ENCODE measurements at regions not wholly inside any gene's neighbourhood (a gene's known extent, or its start where the extent isn't known, plus 50 kb on each side); places are given as distances from the start of the nearest gene placed in this dataset.

- Mint-ChIP-seq H3K9me3 (no peaks in the 10 kb centered on the region), H3K27ac (no peak overlapping the region), H3K4me1 (ENCODE audit: low read depth) (no peaks in the 10 kb centered on the region), H3K36me3 (no peaks in the 10 kb centered on the region), H3K27me3 (peaks cover 4% of the 10 kb centered on the region), H3K4me3 (no peak overlapping the region)
- intact Hi-C loops (cut with micrococcal nuclease) = no loop called here
- no peak for DNase-seq
- POLR2A ChIA-PET = no interaction called here
- CTCF ChIA-PET = no interaction called here
Observed at GRCh38 chr1:87715052-87715451, 386.4 kb downstream of the LMO4 start.

- no peaks in the 10 kb centered on the region for H3K36me3 Mint-ChIP-seq
- H3K9me3 Mint-ChIP-seq = no peaks in the 10 kb centered on the region
- POLR2A ChIA-PET = no interaction called here
- H3K4me3 Mint-ChIP-seq = no peak overlapping the region
- CTCF ChIA-PET = no interaction called here
- no peak for DNase-seq
- H3K4me1 Mint-ChIP-seq (ENCODE audit: low read depth) = no peaks in the 10 kb centered on the region
- H3K27me3 Mint-ChIP-seq = peaks cover 4% of the 10 kb centered on the region
- no peak overlapping the region for H3K27ac Mint-ChIP-seq
- intact Hi-C loops (cut with micrococcal nuclease) = no loop called here
Observed at GRCh38 chr1:87715471-87715870, 386.8 kb downstream of the LMO4 start.

- Mint-ChIP-seq H3K36me3 (no peaks in the 10 kb centered on the region), H3K4me1 (ENCODE audit: low read depth) (no peaks in the 10 kb centered on the region), H3K4me3 (no peak overlapping the region), H3K27ac (no peak overlapping the region), H3K9me3 (no peaks in the 10 kb centered on the region), H3K27me3 (peaks cover 5% of the 10 kb centered on the region)
- ChIA-PET CTCF (no interaction called here), POLR2A (no interaction called here)
- intact Hi-C loops (cut with micrococcal nuclease) = no loop called here
- DNase-seq = no peak
Observed at GRCh38 chr1:87717157-87717670, 388.5 kb downstream of the LMO4 start.

GRCh38 chr1:87718241-87718950, 389.7 kb downstream of the LMO4 start:
- DNase-seq = no peak
- Mint-ChIP-seq H3K4me3 (no peak overlapping the region), H3K27ac (no peak overlapping the region), H3K9me3 (no peaks in the 10 kb centered on the region), H3K4me1 (ENCODE audit: low read depth) (no peaks in the 10 kb centered on the region), H3K36me3 (no peaks in the 10 kb centered on the region), H3K27me3 (peaks cover 5% of the 10 kb centered on the region)
- ChIA-PET POLR2A (no interaction called here), CTCF (interaction anchor here (0.6 kb wide), 1 partner anchor 1325 kb away, joined by 4 read pairs; no protein-coding TSS in a partner anchor)
- intact Hi-C loops (cut with micrococcal nuclease) = no loop called here

- no peak for DNase-seq
- Mint-ChIP-seq H3K36me3 (no peaks in the 10 kb centered on the region), H3K27me3 (peaks cover 5% of the 10 kb centered on the region), H3K27ac (no peak overlapping the region), H3K9me3 (no peaks in the 10 kb centered on the region), H3K4me3 (no peak overlapping the region), H3K4me1 (ENCODE audit: low read depth) (no peaks in the 10 kb centered on the region)
- ChIA-PET CTCF (no interaction called here), POLR2A (no interaction called here)
- intact Hi-C loops (cut with micrococcal nuclease) = no loop called here
Observed at GRCh38 chr1:87719658-87720057, 391.0 kb downstream of the LMO4 start.

GRCh38 chr1:87720561-87720960, 391.9 kb downstream of the LMO4 start:
- Mint-ChIP-seq H3K36me3 (no peaks in the 10 kb centered on the region), H3K27me3 (peaks cover 5% of the 10 kb centered on the region), H3K4me1 (ENCODE audit: low read depth) (no peaks in the 10 kb centered on the region), H3K4me3 (no peak overlapping the region), H3K9me3 (no peaks in the 10 kb centered on the region), H3K27ac (no peak overlapping the region)
- ChIA-PET POLR2A (no interaction called here), CTCF (no interaction called here)
- intact Hi-C loops (cut with micrococcal nuclease) = no loop called here
- no peak for DNase-seq

- Mint-ChIP-seq H3K27ac (no peak overlapping the region), H3K4me3 (no peak overlapping the region), H3K36me3 (no peaks in the 10 kb centered on the region), H3K9me3 (no peaks in the 10 kb centered on the region), H3K4me1 (ENCODE audit: low read depth) (no peaks in the 10 kb centered on the region), H3K27me3 (peaks cover 1% of the 10 kb centered on the region)
- CTCF ChIA-PET = no interaction called here
- intact Hi-C loops (cut with micrococcal nuclease) = no loop called here
- POLR2A ChIA-PET = no interaction called here
- DNase-seq = no peak
Observed at GRCh38 chr1:87723193-87723592, 394.5 kb downstream of the LMO4 start.

- Mint-ChIP-seq H3K27me3 (no peaks in the 10 kb centered on the region), H3K9me3 (no peaks in the 10 kb centered on the region), H3K4me1 (ENCODE audit: low read depth) (no peaks in the 10 kb centered on the region), H3K36me3 (no peaks in the 10 kb centered on the region), H3K27ac (no peak overlapping the region), H3K4me3 (no peak overlapping the region)
- CTCF ChIA-PET = no interaction called here
- no peak for DNase-seq
- POLR2A ChIA-PET = no interaction called here
- intact Hi-C loops (cut with micrococcal nuclease) = no loop called here
Observed at GRCh38 chr1:87728169-87728568, 399.5 kb downstream of the LMO4 start.

- DNase-seq = no peak
- intact Hi-C loops (cut with micrococcal nuclease) = no loop called here
- POLR2A ChIA-PET = no interaction called here
- no peak overlapping the region for H3K4me3 Mint-ChIP-seq
- H3K9me3 Mint-ChIP-seq = no peaks in the 10 kb centered on the region
- no peak overlapping the region for H3K27ac Mint-ChIP-seq
- no peaks in the 10 kb centered on the region for H3K4me1 Mint-ChIP-seq (ENCODE audit: low read depth)
- no peaks in the 10 kb centered on the region for H3K36me3 Mint-ChIP-seq
- no peaks in the 10 kb centered on the region for H3K27me3 Mint-ChIP-seq
- CTCF ChIA-PET = no interaction called here
Observed at GRCh38 chr1:87730274-87731216, 401.9 kb downstream of the LMO4 start.

GRCh38 chr1:87733386-87733785, 404.7 kb downstream of the LMO4 start:
- CTCF ChIA-PET = no interaction called here
- no peaks in the 10 kb centered on the region for H3K4me1 Mint-ChIP-seq (ENCODE audit: low read depth)
- H3K9me3 Mint-ChIP-seq = no peaks in the 10 kb centered on the region
- H3K4me3 Mint-ChIP-seq = no peak overlapping the region
- intact Hi-C loops (cut with micrococcal nuclease) = no loop called here
- no peak for DNase-seq
- POLR2A ChIA-PET = no interaction called here
- no peaks in the 10 kb centered on the region for H3K36me3 Mint-ChIP-seq
- no peaks in the 10 kb centered on the region for H3K27me3 Mint-ChIP-seq
- no peak overlapping the region for H3K27ac Mint-ChIP-seq

GRCh38 chr1:87735750-87736149, 407.1 kb downstream of the LMO4 start:
- intact Hi-C loops (cut with micrococcal nuclease) = no loop called here
- ChIA-PET CTCF (no interaction called here), POLR2A (no interaction called here)
- H3K4me1 Mint-ChIP-seq (ENCODE audit: low read depth) = no peaks in the 10 kb centered on the region
- H3K27ac Mint-ChIP-seq = no peak overlapping the region
- no peaks in the 10 kb centered on the region for H3K9me3 Mint-ChIP-seq
- H3K27me3 Mint-ChIP-seq = no peaks in the 10 kb centered on the region
- no peak for DNase-seq
- no peaks in the 10 kb centered on the region for H3K36me3 Mint-ChIP-seq
- H3K4me3 Mint-ChIP-seq = no peak overlapping the region

GRCh38 chr1:87739141-87739540, 410.5 kb downstream of the LMO4 start:
- H3K4me1 Mint-ChIP-seq (ENCODE audit: low read depth) = no peaks in the 10 kb centered on the region
- H3K27ac Mint-ChIP-seq = no peak overlapping the region
- ChIA-PET CTCF (no interaction called here), POLR2A (no interaction called here)
- no peak for DNase-seq
- intact Hi-C loops (cut with micrococcal nuclease) = no loop called here
- peaks cover 5% of the 10 kb centered on the region for H3K27me3 Mint-ChIP-seq
- no peaks in the 10 kb centered on the region for H3K9me3 Mint-ChIP-seq
- H3K36me3 Mint-ChIP-seq = no peaks in the 10 kb centered on the region
- H3K4me3 Mint-ChIP-seq = no peak overlapping the region

GRCh38 chr1:87739704-87740103, 411.0 kb downstream of the LMO4 start:
- H3K9me3 Mint-ChIP-seq = no peaks in the 10 kb centered on the region
- intact Hi-C loops (cut with micrococcal nuclease) = no loop called here

More at GRCh38 chr1:87739704-87740103, 411.0 kb downstream of the LMO4 start:
- DNase-seq = no peak
- H3K4me3 Mint-ChIP-seq = no peak overlapping the region
- H3K36me3 Mint-ChIP-seq = no peaks in the 10 kb centered on the region
- no peaks in the 10 kb centered on the region for H3K4me1 Mint-ChIP-seq (ENCODE audit: low read depth)
- CTCF ChIA-PET = no interaction called here
- H3K27ac Mint-ChIP-seq = no peak overlapping the region
- POLR2A ChIA-PET = no interaction called here
- H3K27me3 Mint-ChIP-seq = peaks cover 5% of the 10 kb centered on the region

All from activated CD4-positive, alpha-beta memory T cell treated with anti-CD3 and anti-CD28 coated beads for 36 hours (primary cell).